ENCODE measurements at regions not wholly inside any gene's neighbourhood (a gene's known extent, or its start where the extent isn't known, plus 50 kb on each side); places are given as distances from the start of the nearest gene placed in this dataset.
"Not testable (repeated sequence)": the region's sequence is repeated elsewhere in the genome, so short reads cannot be mapped to it uniquely, and the experiment has no call there.

DNA sequence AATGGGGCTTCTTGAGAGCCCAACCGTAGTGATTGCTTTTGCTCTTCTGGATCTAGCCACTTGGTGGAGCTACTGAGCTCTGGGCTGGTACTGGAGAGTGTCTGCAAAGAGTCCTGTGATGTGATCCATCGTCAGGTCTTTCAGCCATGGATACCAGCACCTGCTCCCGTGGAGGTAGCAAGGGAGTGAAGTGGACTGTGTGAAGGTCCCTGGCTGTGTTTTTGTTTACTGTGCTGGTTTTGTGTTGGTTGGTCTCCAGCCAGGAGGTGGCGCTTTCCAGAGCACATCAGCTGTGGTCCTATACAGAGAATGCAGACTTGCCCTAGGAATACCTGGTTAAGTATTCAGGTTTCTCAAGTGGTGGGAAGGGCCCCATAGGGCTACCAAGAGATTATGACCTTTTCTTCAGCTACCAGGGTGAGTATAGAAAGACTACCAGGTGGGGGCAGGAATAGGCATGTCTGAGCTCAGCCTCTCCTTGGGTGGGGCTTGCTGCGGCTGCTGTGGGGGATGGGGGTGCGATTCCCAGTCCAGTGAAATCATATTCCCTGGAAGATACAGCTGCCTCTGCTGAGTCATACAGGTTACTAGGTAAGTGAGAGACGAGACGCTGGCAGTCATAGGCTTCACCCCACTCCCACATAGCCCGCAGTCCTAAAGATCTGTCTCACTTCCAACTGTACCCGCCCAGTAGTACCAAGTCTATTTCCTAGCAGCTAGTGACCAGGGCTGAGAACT, 733.7 kb downstream of the ZNF385D start:
- no peak for DNase-seq

DNA sequence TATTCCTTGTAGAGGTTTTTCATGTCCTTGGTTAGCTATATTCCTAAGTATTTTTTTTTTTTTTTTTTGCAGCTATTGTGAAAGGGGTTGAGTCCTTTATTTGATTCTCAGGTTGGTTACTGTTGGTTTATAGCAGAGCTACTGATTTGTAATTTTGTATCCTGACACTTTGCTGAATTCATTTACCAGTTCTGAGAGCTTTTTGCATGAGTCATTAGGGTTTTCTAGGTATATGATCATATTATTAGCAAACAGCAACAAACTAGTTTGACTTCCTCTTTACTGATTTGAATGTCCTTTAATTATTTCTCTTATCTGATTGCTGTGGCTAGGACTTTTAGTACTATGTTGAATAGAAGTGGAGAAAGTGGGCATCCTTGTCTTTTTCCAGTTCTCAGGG, 737.4 kb downstream of the ZNF385D start:
- no peak for DNase-seq

DNA sequence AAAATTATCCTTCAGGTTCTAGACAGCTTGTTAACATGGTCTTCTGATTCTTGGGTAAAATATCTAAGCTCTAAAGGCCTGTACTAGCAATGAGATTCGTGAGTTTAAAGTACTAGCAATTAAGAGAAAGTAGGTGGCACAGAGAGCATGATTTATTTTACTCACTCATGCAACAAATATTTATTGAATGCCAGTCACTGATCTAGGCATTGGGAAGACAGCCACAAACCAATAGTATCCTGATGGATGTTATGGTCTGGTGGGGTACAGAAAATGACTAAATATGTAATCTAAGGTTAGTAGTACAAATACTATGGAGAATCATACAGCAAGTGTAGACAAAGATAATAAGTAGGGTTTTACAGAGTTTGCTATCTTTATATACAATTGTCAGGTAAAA, 751.3 kb downstream of the ZNF385D start:
- no peak for DNase-seq

DNA sequence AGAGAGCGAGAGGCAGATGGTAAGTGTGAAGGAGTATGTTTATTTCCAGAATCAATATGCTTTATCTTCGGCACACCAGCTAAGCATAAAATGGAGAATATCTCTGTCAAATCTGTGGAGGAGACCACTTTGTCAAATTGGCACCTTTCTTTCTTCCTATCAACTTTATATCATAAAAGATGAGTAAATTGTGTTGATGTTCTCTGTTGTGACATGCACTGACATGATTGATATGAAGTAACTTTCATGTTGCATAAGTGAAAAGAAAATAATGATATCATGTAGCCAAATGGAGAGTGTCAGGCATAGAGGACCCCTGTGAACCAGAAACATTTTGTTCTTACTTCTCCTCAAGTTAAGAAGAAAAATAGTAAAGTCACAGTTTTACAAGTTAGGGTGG, 753.8 kb downstream of the ZNF385D start:
- DNase-seq: no peak

DNA sequence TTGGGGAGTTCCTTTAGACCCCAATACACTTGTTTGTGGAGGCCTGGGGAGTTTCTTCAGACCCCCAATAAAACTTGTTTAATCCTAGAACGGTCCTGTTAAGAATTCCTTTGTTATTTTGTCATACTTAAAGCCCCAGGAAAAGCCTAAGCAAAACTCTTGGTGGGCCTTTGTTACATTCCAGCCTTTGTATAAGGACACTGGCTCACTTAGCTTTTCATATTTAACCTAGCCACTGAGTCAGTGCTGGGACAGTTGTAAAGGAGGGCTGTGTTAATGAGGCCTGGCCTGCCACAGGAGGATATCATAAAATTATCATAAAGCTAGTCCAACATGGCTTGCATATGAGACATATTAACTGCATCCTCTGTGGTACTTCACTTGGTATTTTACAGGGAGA, 760.1 kb downstream of the ZNF385D start:
- no peak for DNase-seq

DNA sequence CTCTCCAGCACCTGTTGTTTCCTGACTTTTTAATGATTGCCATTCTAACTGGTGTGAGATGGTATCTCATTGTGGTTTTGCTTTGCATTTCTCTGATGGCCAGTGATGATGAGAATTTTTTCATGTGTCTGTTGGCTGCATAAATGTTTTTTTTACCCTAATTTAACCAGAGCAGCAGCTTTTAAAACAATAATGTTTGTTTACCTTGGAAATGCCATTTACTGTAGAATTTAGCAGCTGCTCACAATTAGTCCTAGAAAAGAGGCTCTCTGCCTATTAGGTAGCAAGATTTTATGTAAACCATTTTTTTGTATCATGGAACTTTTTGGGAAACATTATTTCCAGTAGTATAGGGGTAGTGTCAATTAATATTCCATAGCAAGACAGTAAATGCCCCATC, 761.4 kb downstream of the ZNF385D start:
- DNase-seq: not testable (repeated sequence)

DNA sequence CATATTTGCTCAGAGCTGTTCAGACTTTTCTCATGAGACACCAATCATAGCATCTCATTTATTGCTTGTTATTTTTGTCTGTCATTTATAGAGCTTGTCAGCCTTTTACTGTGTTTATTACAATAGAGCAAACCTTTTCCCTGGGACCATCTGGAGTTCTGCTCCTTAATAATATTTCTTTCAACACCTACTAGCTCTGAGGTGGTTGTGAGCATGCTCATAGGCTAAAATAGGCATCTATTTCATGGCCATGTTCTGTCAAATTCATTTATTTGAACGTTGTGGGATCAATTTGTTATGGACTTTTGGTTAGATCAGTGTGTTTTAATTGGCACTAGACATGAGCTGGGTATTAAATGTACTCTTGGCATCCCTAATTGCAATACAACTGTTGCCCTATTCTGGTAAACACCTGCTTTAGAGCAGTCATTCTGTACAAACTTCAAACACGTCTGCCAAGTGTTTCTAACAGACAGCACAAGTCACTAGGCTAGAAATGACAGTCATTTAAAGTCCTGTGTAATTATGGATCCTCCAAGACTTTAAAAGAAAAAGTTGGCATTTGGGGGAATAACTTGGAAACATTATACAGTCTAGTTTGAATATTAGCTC, 766.3 kb downstream of the ZNF385D start:
- DNase-seq: no peak

DNA sequence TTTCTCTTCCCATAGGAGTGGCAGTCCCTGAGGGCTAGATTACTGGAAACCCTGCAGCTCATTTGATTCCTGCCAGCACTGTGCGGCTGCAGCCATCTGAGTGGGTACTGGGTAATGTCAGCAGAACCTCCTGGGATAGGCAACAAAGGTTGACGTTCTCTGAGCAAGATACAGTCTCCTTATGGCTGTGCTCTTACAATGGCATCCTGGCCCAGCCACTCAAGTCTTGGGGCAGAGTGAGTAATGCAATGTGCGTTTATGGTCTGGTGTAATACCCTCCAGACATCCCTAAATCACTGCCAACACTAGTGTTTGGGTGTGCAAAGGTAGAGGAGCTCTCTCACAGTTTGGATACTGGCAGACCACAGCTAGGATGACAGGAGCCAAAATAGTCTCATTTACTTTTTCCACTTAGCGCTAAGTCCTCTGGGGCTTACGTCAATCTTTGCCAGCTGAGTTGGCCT, 775.8 kb downstream of the ZNF385D start:
- no peak for DNase-seq

DNA sequence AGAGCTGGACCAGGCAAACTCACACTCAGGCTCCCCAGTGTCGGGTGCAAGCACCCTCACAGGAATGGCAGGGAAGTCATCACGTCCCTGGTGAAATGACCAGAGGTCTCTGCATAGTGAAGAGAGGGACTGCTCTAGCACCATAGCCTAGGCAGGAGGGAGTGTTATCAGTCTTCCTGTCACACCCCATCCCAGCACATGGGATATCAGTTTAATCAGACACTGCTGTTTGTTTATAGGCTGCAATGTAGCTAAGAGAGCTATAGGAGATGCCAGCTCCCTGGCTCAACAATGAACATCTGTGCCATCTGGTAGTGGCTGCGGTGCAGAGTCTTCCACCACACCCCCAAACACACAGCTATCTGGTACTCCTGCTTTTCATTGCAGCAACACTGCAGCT, 776.6 kb downstream of the ZNF385D start:
- DNase-seq: no peak

DNA sequence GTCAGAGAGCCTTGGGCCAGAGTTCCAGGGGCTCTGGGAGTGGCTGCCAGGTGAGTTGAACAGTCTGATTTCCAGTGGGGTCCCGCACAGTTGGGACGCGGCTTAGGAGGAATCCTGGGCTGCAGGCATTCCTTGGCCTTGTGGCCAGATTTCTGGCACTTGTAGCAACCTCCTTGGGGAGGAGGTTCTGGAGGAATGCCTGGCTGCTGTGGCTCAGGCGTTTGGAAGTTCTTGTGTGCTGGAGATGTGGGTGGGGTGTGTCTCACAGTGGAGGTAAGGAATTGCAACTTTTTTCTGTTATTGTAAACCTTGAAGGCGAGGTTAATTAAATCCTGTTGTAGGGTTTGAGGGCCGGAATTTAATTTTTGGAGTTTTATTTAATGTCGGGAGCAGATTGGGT, 780.2 kb downstream of the ZNF385D start:
- not testable (repeated sequence) for DNase-seq

DNA sequence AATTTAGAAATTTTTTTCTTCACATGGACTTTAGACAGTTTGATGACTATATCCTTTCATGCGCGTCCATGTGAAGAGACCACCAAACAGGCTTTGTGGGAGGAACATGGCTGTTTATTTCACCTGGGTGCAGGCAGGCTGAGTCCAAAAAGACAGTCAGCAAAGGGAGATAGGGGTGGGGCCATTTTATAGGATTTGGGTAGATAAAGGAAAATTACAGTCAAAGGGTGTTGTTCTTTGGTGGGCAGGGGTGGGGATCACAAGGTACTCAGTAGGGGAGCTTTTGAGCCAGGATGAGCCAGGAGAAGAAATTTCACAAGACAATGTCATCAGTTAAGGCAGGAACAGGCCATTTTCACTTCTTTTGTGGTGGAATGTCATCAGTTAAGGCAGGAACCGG, 781.5 kb upstream of the SGO1 start:
- not testable (repeated sequence) for DNase-seq

DNA sequence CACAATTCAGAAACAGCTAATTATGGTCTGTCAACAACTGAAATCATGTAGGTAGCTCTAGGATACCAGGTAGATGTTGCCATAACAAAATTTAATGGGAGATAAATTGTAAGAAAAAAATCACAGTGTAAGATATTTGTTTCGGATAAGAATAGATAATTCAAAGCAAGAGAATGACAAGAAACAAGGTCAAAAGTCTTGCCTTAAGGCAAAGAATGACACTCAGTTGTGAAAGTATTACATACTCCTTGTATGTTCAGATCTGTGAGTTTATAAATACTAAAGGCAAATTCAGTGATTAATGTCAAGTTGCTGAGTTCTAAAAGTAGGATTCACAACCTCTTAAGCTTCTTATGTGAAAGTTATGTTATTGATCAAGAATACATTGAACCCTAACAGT, 772.2 kb upstream of the SGO1 start:
- no peak for DNase-seq

DNA sequence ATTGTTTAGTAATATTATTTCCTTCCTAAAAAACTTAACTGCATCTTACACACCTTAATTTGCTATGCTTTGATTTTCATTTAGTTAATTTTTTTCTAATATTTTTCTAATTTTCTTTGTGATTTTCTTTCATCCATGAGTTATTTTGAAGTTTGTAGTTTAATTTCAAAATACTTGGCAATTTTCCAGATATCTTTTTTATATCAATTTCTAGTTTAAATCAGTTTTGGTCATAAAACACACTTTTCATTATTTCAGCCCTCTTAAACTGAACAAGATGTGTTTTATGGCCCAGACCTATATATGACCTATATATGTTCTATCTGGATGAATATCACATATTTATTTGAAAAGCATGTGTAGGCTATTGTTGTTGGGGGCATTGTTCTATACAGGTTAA, 759.9 kb upstream of the SGO1 start:
- no peak for DNase-seq

DNA sequence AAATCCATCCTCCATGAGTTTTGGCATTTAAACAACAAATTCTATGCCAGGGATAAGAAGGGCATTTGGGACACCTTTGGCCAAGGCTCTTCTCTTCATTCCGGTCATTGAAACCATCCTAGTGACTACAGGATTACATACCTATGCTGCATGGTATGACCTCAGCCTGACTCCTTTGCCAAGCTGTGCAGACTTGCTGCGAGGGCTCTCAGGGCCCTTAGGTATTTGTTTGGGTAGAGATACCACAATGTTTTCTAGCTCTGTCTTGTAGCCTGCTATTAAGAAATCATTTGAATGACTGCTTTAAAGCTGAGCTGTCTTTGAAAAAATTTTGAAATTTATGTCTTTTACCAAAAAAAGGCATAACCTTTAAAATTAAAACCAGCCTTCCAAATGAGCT, 749.8 kb upstream of the SGO1 start:
- no peak for DNase-seq

DNA sequence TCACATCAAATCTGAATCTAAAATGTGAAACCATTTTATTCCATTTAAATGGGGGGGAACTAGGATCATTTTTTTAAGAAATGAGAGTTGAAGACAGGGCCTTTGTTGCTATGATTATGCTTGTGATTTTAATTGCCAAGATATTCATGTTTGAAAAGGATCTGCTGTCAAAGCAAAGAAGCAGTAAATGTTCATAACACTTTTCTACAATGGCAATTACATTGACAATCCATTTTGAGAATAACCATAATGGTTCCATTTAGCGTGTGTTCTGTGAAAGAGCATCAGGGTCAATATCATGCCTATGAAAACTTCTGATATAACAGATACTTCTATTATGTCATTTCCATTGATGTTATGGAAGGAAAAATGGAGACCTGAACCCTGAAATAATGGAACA, 745.8 kb upstream of the SGO1 start:
- no peak for DNase-seq

DNA sequence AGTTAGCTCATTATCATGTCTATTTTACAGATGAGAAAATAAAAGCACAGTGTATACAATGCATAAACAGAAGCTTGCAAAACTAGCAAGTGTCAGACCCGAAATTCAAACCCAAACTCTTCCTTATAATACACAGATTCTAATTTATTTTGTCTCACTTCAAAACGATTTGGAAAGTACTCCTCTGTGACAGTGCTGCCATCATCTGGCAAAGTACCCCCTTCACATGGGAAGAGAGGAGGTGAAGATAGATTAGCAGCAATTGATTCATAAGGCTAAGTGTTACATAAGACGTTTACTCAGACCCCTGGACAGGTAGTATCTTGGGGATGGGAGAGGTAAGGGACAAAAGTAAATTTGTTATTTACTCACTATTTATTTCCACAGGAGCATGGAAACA, 744.0 kb upstream of the SGO1 start:
- DNase-seq: no peak

DNA sequence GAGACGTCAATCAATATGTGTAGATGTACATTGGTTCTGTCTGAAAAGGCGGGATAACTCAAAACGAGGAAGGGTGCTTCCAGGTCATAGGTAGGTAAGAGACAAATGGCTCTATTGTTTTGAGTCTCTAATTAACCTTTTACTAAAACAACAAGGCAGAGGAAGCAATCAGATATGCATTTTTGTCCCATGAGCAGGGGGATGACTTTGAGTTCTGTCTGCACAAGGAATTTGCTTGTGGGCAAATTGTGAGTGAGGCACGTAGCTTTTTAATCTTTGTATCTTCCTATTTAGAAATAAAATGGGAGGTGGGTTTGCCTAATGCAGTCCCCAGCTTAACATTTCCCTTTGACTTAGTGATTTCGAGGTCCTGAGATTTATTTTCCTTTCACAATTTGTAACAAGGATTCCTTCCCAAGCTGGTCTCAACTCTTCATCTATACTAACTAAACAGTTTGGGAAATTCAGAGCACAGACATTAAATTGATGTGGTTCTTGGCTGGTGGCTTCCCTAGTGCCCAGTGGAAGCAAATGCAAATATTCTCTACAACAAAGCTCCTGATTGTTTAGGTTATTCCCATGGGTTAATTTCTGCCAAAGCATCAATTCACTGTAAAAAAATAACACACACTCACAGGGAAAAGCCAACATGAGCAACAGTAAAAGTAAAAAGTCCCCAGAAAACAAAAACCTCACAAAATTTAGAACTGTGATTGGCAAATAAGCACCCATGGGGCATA, 738.8 kb upstream of the SGO1 start:
- no peak for DNase-seq

DNA sequence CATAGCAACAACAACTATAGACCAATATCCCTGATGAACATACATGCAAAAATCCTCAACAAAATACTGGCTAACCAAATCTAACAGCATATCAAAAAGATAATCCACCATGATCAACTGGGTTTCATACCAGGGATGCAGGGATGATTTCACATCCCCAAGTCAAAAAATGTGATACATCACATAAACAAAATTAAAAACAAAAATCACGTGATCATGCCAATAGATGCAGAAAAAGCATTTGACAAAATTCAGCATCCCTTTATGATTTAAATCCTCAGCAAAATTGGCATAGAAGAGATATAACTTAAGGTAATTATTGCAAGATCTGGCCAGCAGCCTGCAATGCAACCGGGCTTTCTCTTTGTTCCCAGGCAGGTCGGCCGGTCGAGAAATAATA, 735.1 kb upstream of the SGO1 start:
- DNase-seq: not testable (repeated sequence)

DNA sequence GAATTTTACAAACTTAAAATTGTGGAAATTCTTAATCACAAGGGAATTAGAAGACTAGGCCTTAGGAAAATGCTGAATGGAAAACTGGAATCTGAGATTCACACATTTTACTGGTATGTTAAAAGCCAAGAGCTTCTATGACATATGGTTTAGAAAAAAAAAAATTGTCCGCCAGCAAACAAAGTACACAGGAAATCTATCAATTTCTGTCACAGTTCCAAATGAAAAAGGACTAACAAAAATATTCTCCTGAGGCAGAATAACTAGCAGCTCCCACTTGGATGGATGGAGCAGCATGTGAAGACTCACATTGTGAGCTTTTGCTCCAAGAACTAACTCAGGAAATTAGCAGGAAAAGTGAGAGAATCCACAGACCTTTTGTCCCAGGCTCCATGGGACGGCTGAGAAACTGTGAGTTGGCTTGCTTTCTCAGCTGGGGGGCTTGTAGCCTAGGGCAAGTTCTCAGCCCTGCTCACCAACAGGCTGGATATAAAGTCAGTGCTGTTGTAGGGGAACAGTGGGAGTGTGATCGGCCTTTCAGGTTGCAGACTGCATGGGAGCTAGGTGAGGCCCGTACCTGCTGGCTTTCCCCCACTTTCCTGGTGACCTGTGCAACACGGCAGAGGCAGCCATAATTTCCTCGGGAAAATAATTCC, 731.1 kb upstream of the SGO1 start:
- no peak for DNase-seq

DNA sequence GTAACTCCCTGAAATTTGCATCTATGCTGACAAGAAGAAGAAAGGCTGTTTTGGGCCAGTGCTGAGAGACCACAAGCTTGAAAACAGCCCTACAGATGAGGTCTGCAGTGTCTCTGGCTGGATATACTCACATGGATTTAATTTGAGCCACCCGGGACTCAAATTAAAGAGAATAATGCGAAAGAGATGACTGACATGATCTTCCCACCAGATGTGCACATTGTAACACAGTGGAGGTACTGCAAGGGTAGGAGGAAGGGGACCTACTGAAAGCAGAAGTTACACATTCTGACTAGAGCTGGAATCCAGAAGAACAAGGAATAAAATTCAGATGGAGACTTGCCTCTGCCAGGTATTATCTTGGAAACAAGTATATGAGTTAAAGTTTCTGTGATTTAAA, 728.3 kb upstream of the SGO1 start:
- no peak for DNase-seq

DNA sequence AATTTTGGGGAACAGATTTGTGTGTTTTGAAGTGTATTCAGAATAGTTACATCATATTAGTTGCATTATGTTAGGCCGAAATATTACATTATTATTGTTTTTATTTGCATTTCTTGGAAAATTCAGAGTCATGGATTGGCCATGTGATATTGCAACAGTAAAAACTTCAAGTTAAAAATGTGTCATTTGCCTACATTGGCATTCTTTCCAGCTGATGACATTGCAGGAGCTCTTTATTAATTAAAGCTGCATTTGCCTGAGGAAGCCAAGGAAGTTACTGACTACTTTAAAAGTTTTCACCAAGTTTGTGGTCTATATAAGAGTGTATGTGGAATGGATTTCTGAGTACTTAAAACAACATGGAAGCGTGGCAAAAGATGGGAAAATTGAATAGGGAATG, 726.4 kb upstream of the SGO1 start:
- DNase-seq: no peak

DNA sequence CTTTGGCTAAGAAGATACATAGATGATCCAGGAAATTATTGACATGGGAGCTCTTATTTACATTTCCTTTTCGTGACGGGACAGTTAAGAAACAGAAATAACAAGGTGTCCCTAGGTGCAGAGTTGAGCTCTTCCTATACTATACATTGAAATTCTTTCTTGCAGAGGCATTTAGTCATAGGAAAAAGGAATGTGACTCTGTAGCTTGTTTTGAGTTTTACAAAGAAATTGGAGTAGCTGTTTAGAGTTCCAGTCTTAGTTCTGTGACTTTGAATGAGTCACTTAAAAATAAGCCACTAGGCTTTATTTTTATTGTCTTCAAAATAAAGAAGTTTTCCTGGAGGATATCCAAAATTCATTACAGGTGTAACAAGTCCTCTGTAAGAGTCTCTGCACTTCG, 723.5 kb upstream of the SGO1 start:
- DNase-seq: no peak

DNA sequence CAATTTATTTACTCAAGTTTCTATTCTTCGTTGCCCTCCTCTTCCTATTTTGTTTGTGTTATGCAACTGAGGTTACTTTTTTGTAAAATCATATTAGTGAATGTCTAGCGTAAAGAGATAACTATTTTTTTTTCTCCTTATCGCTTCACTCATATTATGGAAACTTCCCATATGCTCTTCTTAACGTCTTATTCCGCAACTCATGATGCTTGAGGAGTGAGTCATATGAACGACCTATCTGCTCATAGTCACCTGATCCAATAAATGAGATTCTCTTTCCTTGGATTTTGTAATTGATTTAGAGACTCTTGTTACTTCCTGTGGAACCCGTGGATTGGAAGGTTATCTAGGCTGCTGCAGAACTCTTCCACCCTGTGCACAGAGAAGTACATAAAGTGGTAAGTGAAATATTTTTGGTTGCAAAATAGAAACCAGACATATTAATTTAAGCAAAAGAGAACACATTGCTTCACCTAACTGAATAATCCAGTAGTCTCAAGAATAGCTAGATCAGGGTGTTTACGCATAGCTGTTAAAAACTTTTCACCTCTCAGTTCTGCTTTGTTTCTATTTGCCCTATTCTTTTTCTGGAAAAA, 719.3 kb upstream of the SGO1 start:
- DNase-seq: no peak
